Suprapubic skin (tissue), 4 donors: ENCODE measurements at regions not wholly inside any gene's neighbourhood (a gene's known extent, or its start where the extent isn't known, plus 50 kb on each side); places are given as distances from the start of the nearest gene placed in this dataset.
A peak's percentile ranks its signal among the peaks of the same experiment; 100 is the strongest.

Experiments
- DNase-seq, 2 donors: peaks; one replicate each; pipeline ENCODE4 v3.0.0-alpha.2; 2019; ENCODE audit warnings: low spot score in 2 of 2
- H3K27ac ChIP-seq: fragments of 200-600 bp; sonication (generic); one replicate; pipeline ENCODE4 v1.5.1; 2019
- H3K27me3 ChIP-seq: fragments of 200-600 bp; sonication (generic); one replicate; pipeline ENCODE4 v1.5.1; 2019
- H3K36me3 ChIP-seq: fragments of 200-600 bp; sonication (generic); one replicate; pipeline ENCODE4 v1.5.1; 2019
- H3K4me1 ChIP-seq: fragments of 200-600 bp; sonication (generic); one replicate; pipeline ENCODE4 v1.5.1; 2019
- H3K4me3 ChIP-seq: fragments of 200-600 bp; sonication (generic); one replicate; pipeline ENCODE4 v1.5.1; 2019; ENCODE audit warnings: mild to moderate bottlenecking
- H3K9me3 ChIP-seq: fragments of 200-600 bp; sonication (generic); one replicate; pipeline ENCODE4 v1.5.1; 2019
- EP300 ChIP-seq: sonication (generic); formaldehyde crosslinking; IDR thresholded peaks from one replicate; pipeline ENCODE4 v1.6.1; 2017; ENCODE audit warnings: antibody characterized with exemption
- POLR2A ChIP-seq, 2 donors: fragments of 450-650 bp; IDR thresholded peaks; one replicate each; pipeline ENCODE4 v1.6.1; 2017; ENCODE audit warnings: antibody characterized with exemption in 2 of 2, mild to moderate bottlenecking in 2 of 2, moderate library complexity in 2 of 2
- POLR2AphosphoS5 ChIP-seq, 3 donors: sonication (generic); formaldehyde crosslinking; IDR thresholded peaks; one replicate each; pipeline ENCODE4 v1.6.1; 2017; ENCODE audit warnings: antibody characterized with exemption in 3 of 3
- WGBS: methylation state at CpG from one replicate; pipeline ENCODE4 v1.1.5; 2018; 5-methylcytosine and 5-hydroxymethylcytosine counted together
- TF ChIP-seq, protein P1 (sequence below), 2 donors: fragments of 200-600 bp in 1 of 2; fragments of 450-650 bp in 1 of 2; sonication (generic) in 1 of 2; IDR thresholded peaks; one replicate each; pipeline ENCODE4 v1.5.1; 2016 to 2019; ENCODE audit warnings: antibody characterized with exemption in 2 of 2, mild to moderate bottlenecking in 1 of 2, moderate library complexity in 1 of 2

DNA sequence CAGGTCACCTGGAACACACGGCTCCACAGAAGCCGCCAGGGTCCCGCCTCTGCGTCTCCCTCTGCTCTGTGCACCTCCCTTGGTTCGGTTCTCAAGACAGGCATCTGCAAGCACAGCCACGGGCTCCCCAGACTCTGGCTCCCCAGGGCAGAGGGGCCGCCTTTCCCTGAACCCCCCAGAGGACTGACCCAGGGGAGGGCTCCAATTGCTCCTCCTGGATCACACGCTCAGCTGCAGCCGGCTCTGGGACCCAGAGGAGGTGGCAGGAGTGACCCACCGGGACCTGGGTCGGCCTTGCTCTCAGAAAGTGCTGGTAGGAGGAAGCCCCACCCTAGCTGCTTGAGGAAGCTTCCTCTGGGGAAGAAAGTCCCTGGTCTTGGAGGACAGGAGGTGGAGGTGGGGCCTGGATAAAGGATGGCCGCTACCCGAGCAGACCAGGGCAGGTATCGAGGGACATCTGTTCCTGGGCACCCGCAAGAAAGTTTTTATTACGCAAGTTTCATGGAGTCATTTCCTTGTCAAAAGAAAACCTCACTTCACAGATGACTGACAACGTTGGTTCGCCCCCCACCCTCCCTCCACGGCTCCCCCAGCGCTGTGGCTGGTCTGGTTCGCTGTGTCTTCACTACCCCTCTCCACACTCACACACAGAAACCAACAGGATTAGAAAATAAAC, 103.9 kb upstream of the AFDN start:
- no peak overlapping the region for H3K4me3 ChIP-seq
- TF ChIP-seq, protein P1, sequence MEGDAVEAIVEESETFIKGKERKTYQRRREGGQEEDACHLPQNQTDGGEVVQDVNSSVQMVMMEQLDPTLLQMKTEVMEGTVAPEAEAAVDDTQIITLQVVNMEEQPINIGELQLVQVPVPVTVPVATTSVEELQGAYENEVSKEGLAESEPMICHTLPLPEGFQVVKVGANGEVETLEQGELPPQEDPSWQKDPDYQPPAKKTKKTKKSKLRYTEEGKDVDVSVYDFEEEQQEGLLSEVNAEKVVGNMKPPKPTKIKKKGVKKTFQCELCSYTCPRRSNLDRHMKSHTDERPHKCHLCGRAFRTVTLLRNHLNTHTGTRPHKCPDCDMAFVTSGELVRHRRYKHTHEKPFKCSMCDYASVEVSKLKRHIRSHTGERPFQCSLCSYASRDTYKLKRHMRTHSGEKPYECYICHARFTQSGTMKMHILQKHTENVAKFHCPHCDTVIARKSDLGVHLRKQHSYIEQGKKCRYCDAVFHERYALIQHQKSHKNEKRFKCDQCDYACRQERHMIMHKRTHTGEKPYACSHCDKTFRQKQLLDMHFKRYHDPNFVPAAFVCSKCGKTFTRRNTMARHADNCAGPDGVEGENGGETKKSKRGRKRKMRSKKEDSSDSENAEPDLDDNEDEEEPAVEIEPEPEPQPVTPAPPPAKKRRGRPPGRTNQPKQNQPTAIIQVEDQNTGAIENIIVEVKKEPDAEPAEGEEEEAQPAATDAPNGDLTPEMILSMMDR (IDR thresholded peaks at IDR 0.05) = no peak
- TF ChIP-seq POLR2AphosphoS5 (IDR thresholded peaks at IDR 0.05) (no peak), EP300 (no peak), POLR2A (IDR thresholded peaks at IDR 0.05) (no peak)
- H3K27me3 ChIP-seq = peaks cover 6% of the 10 kb centered on the region
- H3K27ac ChIP-seq = no peak overlapping the region
- peak in 1 of 2 donors; percentile 69 for DNase-seq
- WGBS = 69% methylated on average over 15 of the region's 21 CpGs
- H3K4me1 ChIP-seq = no peaks in the 10 kb centered on the region
- H3K36me3 ChIP-seq = no peaks in the 10 kb centered on the region
- no peaks in the 10 kb centered on the region for H3K9me3 ChIP-seq

- peak in 1 of 2 donors; percentile 41 for DNase-seq
- no peak overlapping the region for H3K27ac ChIP-seq
- no peaks in the 10 kb centered on the region for H3K4me1 ChIP-seq
- 96% methylated on average over 8 of the region's 8 CpGs for WGBS
- no peaks in the 10 kb centered on the region for H3K36me3 ChIP-seq
- no peak overlapping the region for H3K4me3 ChIP-seq
- TF ChIP-seq EP300 (no peak), POLR2A (IDR thresholded peaks at IDR 0.05) (no peak), POLR2AphosphoS5 (IDR thresholded peaks at IDR 0.05) (no peak)
- TF ChIP-seq, protein P1 (IDR thresholded peaks at IDR 0.05) = no peak
- H3K9me3 ChIP-seq = no peaks in the 10 kb centered on the region
- peaks cover 6% of the 10 kb centered on the region for H3K27me3 ChIP-seq
Measured at GRCh38 chr6:167726043-167726621, 100.6 kb upstream of the AFDN start.

DNA sequence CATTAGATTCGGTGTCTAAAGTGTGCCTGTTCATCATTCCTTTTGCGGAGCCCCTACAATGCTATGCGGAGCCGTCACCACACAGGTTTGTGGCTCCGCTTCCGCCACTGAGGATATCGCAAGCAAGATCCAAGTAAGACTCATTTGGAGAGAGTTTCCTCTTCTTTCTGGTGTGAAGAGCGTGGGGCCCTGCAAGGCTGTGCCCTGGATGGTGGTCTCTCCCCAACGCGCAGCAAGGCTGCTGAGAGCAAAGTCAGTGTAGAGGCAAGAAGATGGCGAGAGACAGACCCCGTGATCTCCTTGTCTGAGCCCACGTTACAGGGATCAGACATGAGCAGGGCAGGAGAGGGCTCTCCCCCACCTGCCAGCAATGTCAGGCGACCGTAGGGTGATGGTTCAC, 96.3 kb upstream of the AFDN start:
- Histone ChIP-seq H3K4me3 (no peak overlapping the region), H3K27ac (no peak overlapping the region), H3K4me1 (peaks cover 18% of the 10 kb centered on the region), H3K27me3 (peaks cover 3% of the 10 kb centered on the region), H3K9me3 (no peaks in the 10 kb centered on the region), H3K36me3 (no peaks in the 10 kb centered on the region)
- WGBS = 94% methylated on average over 15 of the region's 15 CpGs
- peak in 1 of 2 donors; percentile 32 for DNase-seq
- TF ChIP-seq, protein P1 (IDR thresholded peaks at IDR 0.05) = no peak
- no peak for TF ChIP-seq EP300
- no peak for TF ChIP-seq POLR2A (IDR thresholded peaks at IDR 0.05)
- TF ChIP-seq POLR2AphosphoS5 (IDR thresholded peaks at IDR 0.05) = no peak

DNA sequence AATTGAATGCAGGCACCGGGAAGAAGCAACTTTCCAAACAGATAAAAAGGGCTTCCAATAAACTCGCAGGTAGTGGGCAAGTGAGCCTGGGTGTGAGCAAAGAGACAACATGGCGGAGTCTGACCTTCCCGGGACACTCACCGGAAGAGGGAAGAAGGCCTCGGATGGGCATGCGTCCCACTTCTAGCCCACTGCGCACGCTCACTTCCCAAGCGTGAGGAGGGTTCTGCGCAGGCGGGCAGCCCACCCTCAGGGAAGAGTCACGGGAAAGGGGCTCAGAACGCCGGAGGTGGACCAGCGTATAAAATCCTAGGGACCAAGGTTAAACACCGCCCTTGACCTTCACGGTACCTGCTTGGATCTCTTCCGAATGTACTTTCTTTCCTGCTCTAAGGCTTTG, 95.5 kb upstream of the AFDN start:
- TF ChIP-seq POLR2AphosphoS5 (IDR thresholded peaks at IDR 0.05) = no peak
- TF ChIP-seq EP300 = no peak
- TF ChIP-seq, protein P1 (IDR thresholded peaks at IDR 0.05) = no peak
- no peak for TF ChIP-seq POLR2A (IDR thresholded peaks at IDR 0.05)
- Histone ChIP-seq H3K4me3 (no peak overlapping the region), H3K27ac (no peak overlapping the region), H3K36me3 (no peaks in the 10 kb centered on the region), H3K4me1 (peaks cover 20% of the 10 kb centered on the region), H3K27me3 (peaks cover 3% of the 10 kb centered on the region), H3K9me3 (no peaks in the 10 kb centered on the region)
- DNase-seq = peak in 1 of 2 donors; percentile 74
- 91% methylated on average over 19 of the region's 19 CpGs for WGBS

- Histone ChIP-seq H3K4me3 (no peak overlapping the region), H3K4me1 (peaks cover 20% of the 10 kb centered on the region), H3K27ac (no peak overlapping the region), H3K27me3 (peaks cover 3% of the 10 kb centered on the region), H3K9me3 (no peaks in the 10 kb centered on the region), H3K36me3 (no peaks in the 10 kb centered on the region)
- peak in 1 of 2 donors; percentile 66 for DNase-seq
- TF ChIP-seq, protein P1 (IDR thresholded peaks at IDR 0.05) = no peak
- no peak for TF ChIP-seq POLR2AphosphoS5 (IDR thresholded peaks at IDR 0.05)
- TF ChIP-seq EP300 = no peak
- no peak for TF ChIP-seq POLR2A (IDR thresholded peaks at IDR 0.05)
- 88% methylated on average over 23 of the region's 23 CpGs for WGBS
Measured at GRCh38 chr6:167731731-167732422, 94.8 kb upstream of the AFDN start.
